Mucosa of descending colon (tissue), 3 donors: ENCODE measurements at regions not wholly inside any gene's neighbourhood (a gene's known extent, or its start where the extent isn't known, plus 50 kb on each side); places are given as distances from the start of the nearest gene placed in this dataset.

Experiments used
- ATAC-seq: fragments of 200-7000 bp; cut with Tn5 transposase; one replicate; pipeline ENCODE4 v1.9.1; 2020; ENCODE audit warnings: mild to moderate bottlenecking, moderate library complexity
- DNase-seq, 3 donors: peaks; one replicate each; pipeline ENCODE4 v3.0.0-alpha.2; 2020
- H3K36me3 ChIP-seq: fragments of 200-600 bp; one replicate; pipeline ENCODE4 v1.8.0; 2021; ENCODE audit warnings: low read depth, mild to moderate bottlenecking
- H3K4me1 ChIP-seq: fragments of 200-600 bp; one replicate; pipeline ENCODE4 v1.8.0; 2021; ENCODE audit warnings: low read depth, mild to moderate bottlenecking
- H3K4me3 ChIP-seq: fragments of 200-600 bp; one replicate; pipeline ENCODE4 v1.8.0; 2021; ENCODE audit warnings: mild to moderate bottlenecking
- H3K9me3 ChIP-seq: fragments of 200-600 bp; one replicate; pipeline ENCODE4 v1.8.0; 2021; ENCODE audit warnings: mild to moderate bottlenecking
- CTCF ChIP-seq: fragments of 200-600 bp; IDR thresholded peaks from one replicate; pipeline ENCODE4 v1.8.0; 2022; ENCODE audit warnings: antibody characterized with exemption, mild to moderate bottlenecking
- intact Hi-C, 2 donors: fragments of 100-400 bp; cut with DNase I in 1 of 2; cut with micrococcal nuclease in 1 of 2; formaldehyde crosslinking; loops; one replicate each; pipeline versions ENCODE4 v1.11.0 to v1.11.1; 2022; cut with DNase I, micrococcal nuclease
- donor health status: DM: no; HTN: no; CAD: no; lungs with moderate emphysema.
- donor health status: DM: no; HTN: no; CAD: no.
- donor health status: DM: no; HTN: yes; CAD: no.

GRCh38 chr10:29083096-29083495, 205.8 kb upstream of the LYZL1 start:
- TF ChIP-seq CTCF = no peak
- Histone ChIP-seq H3K4me3 (no peak overlapping the region), H3K9me3 (no peaks in the 10 kb centered on the region), H3K4me1 (no peaks in the 10 kb centered on the region), H3K36me3 (no peaks in the 10 kb centered on the region)
- ATAC-seq (no peak), DNase-seq (no peak)
- intact Hi-C loops = no loop called here

GRCh38 chr10:29084681-29085307, 204.1 kb upstream of the LYZL1 start:
- H3K9me3 ChIP-seq = no peaks in the 10 kb centered on the region
- no peaks in the 10 kb centered on the region for H3K4me1 ChIP-seq
- intact Hi-C loops = no loop called here
- H3K36me3 ChIP-seq = no peaks in the 10 kb centered on the region
- DNase-seq (no peak), ATAC-seq (no peak)
- TF ChIP-seq CTCF = no peak
- H3K4me3 ChIP-seq = no peak overlapping the region

GRCh38 chr10:29089091-29089490, 199.8 kb upstream of the LYZL1 start:
- no peak for DNase-seq
- intact Hi-C loops = no loop called here
- no peak for ATAC-seq

GRCh38 chr10:29096303-29096824, 192.5 kb upstream of the LYZL1 start:
- H3K9me3 ChIP-seq = no peaks in the 10 kb centered on the region
- no peak for TF ChIP-seq CTCF
- no peaks in the 10 kb centered on the region for H3K36me3 ChIP-seq
- intact Hi-C loops = no loop called here
- no peak for DNase-seq
- no peak overlapping the region for H3K4me3 ChIP-seq
- no peak for ATAC-seq
- H3K4me1 ChIP-seq = no peaks in the 10 kb centered on the region

More at GRCh38 chr10:29089091-29089490, 199.8 kb upstream of the LYZL1 start:
- H3K4me3 ChIP-seq = no peak overlapping the region
- no peaks in the 10 kb centered on the region for H3K36me3 ChIP-seq
- no peaks in the 10 kb centered on the region for H3K9me3 ChIP-seq
- H3K4me1 ChIP-seq = no peaks in the 10 kb centered on the region
- TF ChIP-seq CTCF = no peak

GRCh38 chr10:29098423-29098822, 190.4 kb upstream of the LYZL1 start:
- TF ChIP-seq CTCF = no peak
- no peak overlapping the region for H3K4me3 ChIP-seq
- intact Hi-C loops = no loop called here

More at GRCh38 chr10:29098423-29098822, 190.4 kb upstream of the LYZL1 start:
- DNase-seq (no peak), ATAC-seq (no peak)
- Histone ChIP-seq H3K4me1 (no peaks in the 10 kb centered on the region), H3K9me3 (peaks cover 3% of the 10 kb centered on the region), H3K36me3 (no peaks in the 10 kb centered on the region)
